SK-N-SH (cell line): ENCODE measurements at regions not wholly inside any gene's neighbourhood (a gene's known extent, or its start where the extent isn't known, plus 50 kb on each side); places are given as distances from the start of the nearest gene placed in this dataset.

Experiments used
- CTCF ChIA-PET: fragments of 300-600, 350-600 bp; formaldehyde crosslinking; extraction: SDS; loops from one replicate; lab custom pipeline; 2021; lab: Yijun Ruan, JAX
- POLR2A ChIA-PET: fragments of 350-600 bp; sonication (Branson Sonifier 250); formaldehyde crosslinking; extraction: SDS; loops from one replicate; lab custom pipeline; 2020; ENCODE audit warnings: antibody characterized with exemption, inconsistent platforms; lab: Yijun Ruan, JAX
- DNase-seq: peaks from one replicate; pipeline ENCODE4 v3.0.0; 2012
- H2AFZ ChIP-seq: fragments of 200-600 bp; sonication (generic); 2 replicates; pipeline ENCODE4 v1.8.1; 2016; ENCODE audit warnings: antibody characterized with exemption, mild to moderate bottlenecking, low read depth
- H3F3A ChIP-seq: fragments of 200-600 bp; sonication (generic); replicated peaks from 2 replicates; pipeline ENCODE3; 2016; ENCODE audit warnings: antibody characterized with exemption, mild to moderate bottlenecking; ENCODE audit not compliant: insufficient read depth
- H3K27ac ChIP-seq, 2 experiments: fragments of 200-500 bp in 1 of 2; fragments of 200-600 bp in 1 of 2; sonication (Bioruptor generic) in 1 of 2; sonication (generic), shearing (Covaris generic) in 1 of 2; 2 replicates each; pipeline versions ENCODE4 v1.5.1 to v1.6.1; 2014 to 2016; ENCODE audit warnings: low read depth in 2 of 2, inconsistent platforms in 1 of 2, low read length in 1 of 2, mild to moderate bottlenecking in 1 of 2, mixed read lengths in 1 of 2
- H3K27me3 ChIP-seq: fragments of 200-600 bp; sonication (generic), shearing (Covaris generic); 2 replicates; pipeline ENCODE4 v1.6.1; 2016; ENCODE audit warnings: mixed run types; ENCODE audit not compliant: insufficient read depth
- H3K36me3 ChIP-seq, 2 experiments: fragments of 200-500 bp in 1 of 2; fragments of 200-600 bp in 1 of 2; sonication (Bioruptor generic) in 1 of 2; sonication (generic) in 1 of 2; replicated peaks in 1 of 2; 2 replicates each; pipeline versions ENCODE3 to v1.5.1; 2014 to 2016; ENCODE audit warnings: low read length in 1 of 2, mild to moderate bottlenecking in 1 of 2; ENCODE audit not compliant: insufficient read depth in 2 of 2, control insufficient read depth in 1 of 2
- H3K4me1 ChIP-seq, 2 experiments: fragments of 200-500 bp in 1 of 2; fragments of 200-600 bp in 1 of 2; sonication (Bioruptor generic) in 1 of 2; sonication (generic), shearing (Covaris generic) in 1 of 2; 2 replicates each; pipeline versions ENCODE4 v1.5.1 to v1.6.1; 2014 to 2016; ENCODE audit warnings: low read depth in 1 of 2, low read length in 1 of 2, mixed run types in 1 of 2; ENCODE audit not compliant: insufficient read depth in 2 of 2, control insufficient read depth in 1 of 2
- H3K4me2 ChIP-seq: fragments of 200-600 bp; sonication (generic), shearing (Covaris generic); 2 replicates; pipeline ENCODE4 v1.6.1; 2017; ENCODE audit warnings: mixed run types
- H3K4me3 ChIP-seq, 2 experiments: fragments of 200-500 bp in 1 of 2; fragments of 200-600 bp in 1 of 2; sonication (Bioruptor generic) in 1 of 2; sonication (generic), shearing (Covaris generic) in 1 of 2; 2 replicates each; pipeline versions ENCODE4 v1.5.1 to v1.8.1; 2014 to 2016; ENCODE audit warnings: low read depth in 2 of 2, inconsistent platforms in 1 of 2, low read length in 1 of 2, mild to moderate bottlenecking in 1 of 2, mixed read lengths in 1 of 2, moderate library complexity in 1 of 2
- H3K79me2 ChIP-seq: fragments of 200-600 bp; sonication (generic); 2 replicates; pipeline ENCODE4 v1.8.1; 2017; ENCODE audit warnings: mild to moderate bottlenecking; ENCODE audit not compliant: insufficient read depth
- H3K9ac ChIP-seq: fragments of 200-600 bp; sonication (generic); 2 replicates; pipeline ENCODE4 v1.6.1; 2017; ENCODE audit warnings: mixed run types
- H3K9me2 ChIP-seq: fragments of 200-600 bp; sonication (generic); 2 replicates; pipeline ENCODE4 v1.6.1; 2017; ENCODE audit warnings: mixed run types
- H3K9me3 ChIP-seq: fragments of 200-600 bp; sonication (generic); 2 replicates; pipeline ENCODE4 v1.6.1; 2017; ENCODE audit warnings: mixed run types, mild to moderate bottlenecking, moderate library complexity
- H4K20me1 ChIP-seq: fragments of 200-600 bp; sonication (generic); 2 replicates; pipeline ENCODE4 v1.6.1; 2017; ENCODE audit warnings: mild to moderate bottlenecking, mixed run types; ENCODE audit not compliant: insufficient read depth
- CHD2 ChIP-seq: fragments of 150-350 bp; IDR thresholded peaks from 2 replicates; pipeline ENCODE4 v1.6.1; 2018; ENCODE audit warnings: low read length; ENCODE audit not compliant: partially characterized antibody
- ELF1 ChIP-seq: IDR thresholded peaks from 2 replicates; pipeline ENCODE4 v1.4.0; 2012
- EP300 ChIP-seq, 2 experiments: IDR thresholded peaks; 2 replicates each; pipeline versions ENCODE4 v1.4.0 to v1.6.1; 2012; ENCODE audit warnings: borderline replicate concordance in 1 of 2, low read depth in 1 of 2, low read length in 1 of 2
- FOXM1 ChIP-seq: IDR thresholded peaks from 2 replicates; pipeline ENCODE4 v1.4.0; 2012; ENCODE audit warnings: low read depth, mild to moderate bottlenecking
- GABPA ChIP-seq: IDR thresholded peaks from 2 replicates; pipeline ENCODE4 v1.4.0; 2012; ENCODE audit warnings: low read depth, mild to moderate bottlenecking
- GATA2 ChIP-seq: sonication (generic); formaldehyde crosslinking; IDR thresholded peaks from 2 replicates; pipeline ENCODE4 v1.5.0; 2020; ENCODE audit warnings: mild to moderate bottlenecking, missing genetic modification reagents
- JUND ChIP-seq: IDR thresholded peaks from 2 replicates; pipeline ENCODE4 v1.4.0; 2012
- MEF2A ChIP-seq: IDR thresholded peaks from 2 replicates; pipeline ENCODE4 v1.4.0; 2012; ENCODE audit warnings: low read depth, borderline replicate concordance
- MXI1 ChIP-seq: IDR thresholded peaks from 2 replicates; pipeline ENCODE4 v1.6.1; 2012; ENCODE audit warnings: mild to moderate bottlenecking, low read depth, low read length, improper control_type of control experiment
- NRF1 ChIP-seq: IDR thresholded peaks from 2 replicates; pipeline ENCODE4 v1.6.1; 2012; ENCODE audit warnings: low read depth, mild to moderate bottlenecking, low read length
- POLR2AphosphoS5 ChIP-seq: IDR thresholded peaks from 2 replicates; pipeline ENCODE4 v1.6.1; 2012; ENCODE audit warnings: low read depth, low read length
- REST ChIP-seq: IDR thresholded peaks from 2 replicates; pipeline ENCODE4 v1.6.1; 2012; ENCODE audit warnings: mild to moderate bottlenecking, low read depth, low read length, moderate library complexity
- RFX5 ChIP-seq: IDR thresholded peaks from 2 replicates; pipeline ENCODE4 v1.6.1; 2012; ENCODE audit warnings: mild to moderate bottlenecking, improper control_type of control experiment, low read length
- RXRA ChIP-seq: IDR thresholded peaks from 2 replicates; pipeline ENCODE4 v1.4.0; 2012; ENCODE audit warnings: low read depth, mild to moderate bottlenecking, borderline replicate concordance
- SIN3A ChIP-seq: IDR thresholded peaks from 2 replicates; pipeline ENCODE4 v1.6.1; 2012; ENCODE audit warnings: low read depth, mild to moderate bottlenecking, low read length, moderate library complexity, borderline replicate concordance
- TCF12 ChIP-seq: IDR thresholded peaks from 2 replicates; pipeline ENCODE4 v1.4.0; 2012
- TEAD4 ChIP-seq: IDR thresholded peaks from 2 replicates; pipeline ENCODE4 v1.4.0; 2012; ENCODE audit warnings: mild to moderate bottlenecking, borderline replicate concordance; ENCODE audit not compliant: insufficient read depth
- WGBS: methylation state at CpG from one replicate; pipeline ENCODE4 v1.1.6; 2017; ENCODE audit warnings: low lambda C conversion rate; 5-methylcytosine and 5-hydroxymethylcytosine counted together
- TF ChIP-seq, protein P1 (sequence below): IDR thresholded peaks from 2 replicates; pipeline ENCODE4 v1.4.0; 2012; ENCODE audit warnings: low read depth, borderline replicate concordance
- TF ChIP-seq, protein P2 (sequence below): IDR thresholded peaks from 2 replicates; pipeline ENCODE4 v1.4.0; 2012; ENCODE audit warnings: low read depth, borderline replicate concordance

DNA sequence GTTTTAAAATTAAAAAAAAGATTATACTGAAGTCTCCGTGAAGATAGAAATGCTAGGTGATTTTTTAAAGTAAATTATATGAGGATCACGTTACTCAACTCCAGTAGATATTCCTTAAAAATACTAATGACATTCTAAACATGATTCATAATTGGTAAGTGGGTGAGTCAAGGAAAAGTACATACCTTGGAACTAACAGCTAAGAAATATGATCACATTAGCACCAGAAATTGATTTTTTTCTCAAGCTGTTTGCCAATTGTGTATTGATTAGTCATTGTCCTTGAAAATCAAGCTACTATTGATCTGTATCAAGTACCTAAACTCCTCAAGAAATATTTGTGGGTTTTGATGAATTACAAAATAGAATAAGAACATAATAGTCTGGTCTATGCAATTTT lies 362.6 kb upstream of the PPP1R2C start:
- DNase-seq, result no peak
- Histone ChIP-seq H3F3A (no peaks in the 10 kb centered on the region), H3K9me3 (no peaks in the 10 kb centered on the region), H3K36me3 (no peaks in the 10 kb centered on the region), H3K9me2 (no peaks in the 10 kb centered on the region), H3K27ac (no peak overlapping the region), H3K27me3 (no peaks in the 10 kb centered on the region), H3K4me3 (no peak overlapping the region), H3K79me2 (no peaks in the 10 kb centered on the region), H4K20me1 (no peaks in the 10 kb centered on the region), H3K4me1 (no peaks in the 10 kb centered on the region), H3K9ac (no peak overlapping the region), H2AFZ (no peak overlapping the region), H3K4me2 (no peak overlapping the region)
- TF ChIP-seq SIN3A (no peak), GATA2 (CRISPR knock-in tag) (no peak), MXI1 (no peak), TCF12 (no peak), MEF2A (no peak), ELF1 (no peak), RXRA (no peak), EP300 (IDR thresholded peaks at IDR 0.05; ENCODE audit: borderline replicate concordance in 1 of 2, low read depth in 1 of 2, low read length in 1 of 2) (no peak), RFX5 (no peak), POLR2AphosphoS5 (no peak), GABPA (no peak), TEAD4 (no peak), FOXM1 (no peak), REST (no peak), JUND (no peak), NRF1 (no peak), CHD2 (no peak)
- TF ChIP-seq, protein P1, sequence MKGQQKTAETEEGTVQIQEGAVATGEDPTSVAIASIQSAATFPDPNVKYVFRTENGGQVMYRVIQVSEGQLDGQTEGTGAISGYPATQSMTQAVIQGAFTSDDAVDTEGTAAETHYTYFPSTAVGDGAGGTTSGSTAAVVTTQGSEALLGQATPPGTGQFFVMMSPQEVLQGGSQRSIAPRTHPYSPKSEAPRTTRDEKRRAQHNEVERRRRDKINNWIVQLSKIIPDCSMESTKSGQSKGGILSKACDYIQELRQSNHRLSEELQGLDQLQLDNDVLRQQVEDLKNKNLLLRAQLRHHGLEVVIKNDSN, result no peak
- TF ChIP-seq, protein P2, sequence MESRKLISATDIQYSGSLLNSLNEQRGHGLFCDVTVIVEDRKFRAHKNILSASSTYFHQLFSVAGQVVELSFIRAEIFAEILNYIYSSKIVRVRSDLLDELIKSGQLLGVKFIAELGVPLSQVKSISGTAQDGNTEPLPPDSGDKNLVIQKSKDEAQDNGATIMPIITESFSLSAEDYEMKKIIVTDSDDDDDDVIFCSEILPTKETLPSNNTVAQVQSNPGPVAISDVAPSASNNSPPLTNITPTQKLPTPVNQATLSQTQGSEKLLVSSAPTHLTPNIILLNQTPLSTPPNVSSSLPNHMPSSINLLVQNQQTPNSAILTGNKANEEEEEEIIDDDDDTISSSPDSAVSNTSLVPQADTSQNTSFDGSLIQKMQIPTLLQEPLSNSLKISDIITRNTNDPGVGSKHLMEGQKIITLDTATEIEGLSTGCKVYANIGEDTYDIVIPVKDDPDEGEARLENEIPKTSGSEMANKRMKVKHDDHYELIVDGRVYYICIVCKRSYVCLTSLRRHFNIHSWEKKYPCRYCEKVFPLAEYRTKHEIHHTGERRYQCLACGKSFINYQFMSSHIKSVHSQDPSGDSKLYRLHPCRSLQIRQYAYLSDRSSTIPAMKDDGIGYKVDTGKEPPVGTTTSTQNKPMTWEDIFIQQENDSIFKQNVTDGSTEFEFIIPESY, result no peak
- ChIA-PET POLR2A (no interaction called here), CTCF (no interaction called here)
- under 1% methylated on average over 2 of the region's 2 CpGs for WGBS
